ENCODE measurements at regions not wholly inside any gene's neighbourhood (a gene's known extent, or its start where the extent isn't known, plus 50 kb on each side); places are given as distances from the start of the nearest gene placed in this dataset.

- TF ChIP-seq CTCF (IDR thresholded peaks at IDR 0.05): no peak
- no peak for TF ChIP-seq POLR2A (IDR thresholded peaks at IDR 0.05)
- no peak for DNase-seq
- Histone ChIP-seq H3K36me3 (replicated peaks in 1 of 2; ENCODE audit: insufficient read depth in 1 of 2, low read depth in 2 of 2) (no peaks in the 10 kb centered on the region), H3K4me3 (no peak overlapping the region), H3K27ac (no peak overlapping the region), H3K4me1 (no peaks in the 10 kb centered on the region), H3K9me3 (no peaks in the 10 kb centered on the region), H3K27me3 (no peaks in the 10 kb centered on the region)
- no peak for ATAC-seq
- intact Hi-C loops (cut with DNase I): no loop called here
- WGBS, 2 donors: 43 to 76% methylated on average over 1 of the region's 1 CpG
These were observed 267.1 kb upstream of the EDNRB start for GRCh38 chr13:78185700-78186099.

GRCh38 chr13:78183732-78184131, 265.1 kb upstream of the EDNRB start:
- Histone ChIP-seq H3K36me3 (replicated peaks in 1 of 2; ENCODE audit: insufficient read depth in 1 of 2, low read depth in 2 of 2) (no peaks in the 10 kb centered on the region), H3K27me3 (no peaks in the 10 kb centered on the region), H3K4me1 (no peaks in the 10 kb centered on the region), H3K4me3 (no peak overlapping the region), H3K9me3 (no peaks in the 10 kb centered on the region), H3K27ac (no peak overlapping the region)
- 39 to 59% methylated on average over 2 of the region's 2 CpGs for WGBS, 2 donors
- no peak for TF ChIP-seq POLR2A (IDR thresholded peaks at IDR 0.05)
- TF ChIP-seq CTCF (IDR thresholded peaks at IDR 0.05): no peak
- ATAC-seq (no peak), DNase-seq (no peak)
- intact Hi-C loops (cut with DNase I): no loop called here

- Histone ChIP-seq H3K4me1 (no peaks in the 10 kb centered on the region), H3K9me3 (no peaks in the 10 kb centered on the region), H3K36me3 (replicated peaks in 1 of 2; ENCODE audit: insufficient read depth in 1 of 2, low read depth in 2 of 2) (no peaks in the 10 kb centered on the region), H3K27me3 (no peaks in the 10 kb centered on the region), H3K4me3 (no peak overlapping the region), H3K27ac (no peak overlapping the region)
- 30 to 34% methylated on average over 2 of the region's 2 CpGs for WGBS, 2 donors
- TF ChIP-seq CTCF (IDR thresholded peaks at IDR 0.05) (no peak), POLR2A (IDR thresholded peaks at IDR 0.05) (no peak)
- intact Hi-C loops (cut with DNase I): no loop called here
- no peak for ATAC-seq
- DNase-seq: no peak
These were observed 264.2 kb upstream of the EDNRB start for GRCh38 chr13:78182813-78183212.

GRCh38 chr13:78177306-78177705, 258.7 kb upstream of the EDNRB start:
- intact Hi-C loops (cut with DNase I): no loop called here
- H3K4me1 ChIP-seq: no peaks in the 10 kb centered on the region
- TF ChIP-seq CTCF (IDR thresholded peaks at IDR 0.05): no peak
- TF ChIP-seq POLR2A (IDR thresholded peaks at IDR 0.05): no peak
- no peak for DNase-seq
- 79 to 83% methylated on average over 1 of the region's 1 CpG for WGBS, 2 donors
- no peak overlapping the region for H3K4me3 ChIP-seq
- H3K27ac ChIP-seq: no peak overlapping the region
- no peaks in the 10 kb centered on the region for H3K36me3 ChIP-seq (replicated peaks in 1 of 2; ENCODE audit: insufficient read depth in 1 of 2, low read depth in 2 of 2)
- no peaks in the 10 kb centered on the region for H3K27me3 ChIP-seq
- no peak for ATAC-seq
- no peaks in the 10 kb centered on the region for H3K9me3 ChIP-seq

GRCh38 chr13:78176880-78177279, 258.2 kb upstream of the EDNRB start:
- 54 to 65% methylated on average over 2 of the region's 2 CpGs for WGBS, 2 donors
- no peak for DNase-seq
- no peak overlapping the region for H3K4me3 ChIP-seq
- ATAC-seq: no peak
- TF ChIP-seq CTCF (IDR thresholded peaks at IDR 0.05): no peak
- no peak for TF ChIP-seq POLR2A (IDR thresholded peaks at IDR 0.05)
- no peaks in the 10 kb centered on the region for H3K27me3 ChIP-seq
- H3K27ac ChIP-seq: no peak overlapping the region
- H3K4me1 ChIP-seq: no peaks in the 10 kb centered on the region
- intact Hi-C loops (cut with DNase I): no loop called here
- H3K9me3 ChIP-seq: no peaks in the 10 kb centered on the region
- H3K36me3 ChIP-seq (replicated peaks in 1 of 2; ENCODE audit: insufficient read depth in 1 of 2, low read depth in 2 of 2): no peaks in the 10 kb centered on the region

Data from body of pancreas (tissue), 4 donors.